Keratinocyte (primary cell): ENCODE measurements at regions not wholly inside any gene's neighbourhood (a gene's known extent, or its start where the extent isn't known, plus 50 kb on each side); places are given as distances from the start of the nearest gene placed in this dataset.

ENCODE experiments used
- DNase-seq: peaks from one replicate; pipeline ENCODE4 v3.0.0-alpha.2; 2011; ENCODE audit warnings: low read depth, missing footprints, low spot score
- FAIRE-seq: peaks from 2 replicates; lab custom pipeline; 2011; peaks lifted over from hg19 to GRCh38; lab: Jason Lieb, UNC
- H2AFZ ChIP-seq: 2 replicates; pipeline ENCODE4 v1.6.0; 2012; ENCODE audit warnings: low read length, control low read depth, inconsistent platforms; ENCODE audit not compliant: control insufficient read depth
- H3K27ac ChIP-seq: 2 replicates; pipeline ENCODE4 v1.5.1; 2011; ENCODE audit warnings: low read length; ENCODE audit not compliant: control insufficient read depth, insufficient read depth
- H3K27me3 ChIP-seq: 3 replicates; pipeline ENCODE4 v1.6.0; 2011; ENCODE audit warnings: low read length; ENCODE audit not compliant: control insufficient read depth, insufficient read depth; ENCODE audit errors: extremely low read depth
- H3K36me3 ChIP-seq, 2 experiments: 2 replicates in 1 of 2; 3 replicates in 1 of 2; pipeline ENCODE4 v1.5.1; 2011; ENCODE audit warnings: low read length in 2 of 2, mild to moderate bottlenecking in 1 of 2; ENCODE audit not compliant: control insufficient read depth in 2 of 2, insufficient read depth in 2 of 2; ENCODE audit errors: extremely low read depth in 1 of 2
- H3K4me1 ChIP-seq: 3 replicates; pipeline ENCODE4 v1.5.1; 2011; ENCODE audit warnings: low read length; ENCODE audit not compliant: control insufficient read depth, insufficient read depth; ENCODE audit errors: extremely low read depth
- H3K4me2 ChIP-seq: 3 replicates; pipeline ENCODE4 v1.6.0; 2011; ENCODE audit warnings: low read depth, low read length; ENCODE audit not compliant: control insufficient read depth, insufficient read depth; ENCODE audit errors: extremely low read depth
- H3K4me3 ChIP-seq, 3 experiments: fragments of 200-600 bp in 1 of 3; sonication (generic) in 1 of 3; 2 replicates in 2 of 3; 3 replicates in 1 of 3; pipeline ENCODE4 v1.5.1; 2011 to 2016; ENCODE audit warnings: low read length in 3 of 3, mild to moderate bottlenecking in 3 of 3, control low read depth in 2 of 3, inconsistent platforms in 1 of 3, low read depth in 1 of 3, mixed read lengths in 1 of 3, mixed run types in 1 of 3, moderate library complexity in 1 of 3; ENCODE audit not compliant: control insufficient read depth in 2 of 3, insufficient read depth in 2 of 3; ENCODE audit errors: extremely low read depth in 1 of 3
- H3K79me2 ChIP-seq: 2 replicates; pipeline ENCODE4 v1.6.0; 2012; ENCODE audit warnings: low read length; ENCODE audit not compliant: control insufficient read depth, insufficient read depth
- H3K9ac ChIP-seq: 3 replicates; pipeline ENCODE4 v1.6.0; 2011; ENCODE audit warnings: low read length; ENCODE audit not compliant: control insufficient read depth, insufficient read depth; ENCODE audit errors: extremely low read depth
- H3K9me1 ChIP-seq: 3 replicates; pipeline ENCODE4 v1.6.0; 2011; ENCODE audit warnings: low read length; ENCODE audit not compliant: control insufficient read depth, insufficient read depth; ENCODE audit errors: extremely low read depth
- H3K9me3 ChIP-seq: 2 replicates; pipeline ENCODE4 v1.5.1; 2012; ENCODE audit warnings: low read depth, low read length; ENCODE audit not compliant: control insufficient read depth
- H4K20me1 ChIP-seq: 3 replicates; pipeline ENCODE4 v1.6.0; 2011; ENCODE audit warnings: low read length; ENCODE audit not compliant: control insufficient read depth, insufficient read depth; ENCODE audit errors: extremely low read depth
- EZH2 ChIP-seq: IDR thresholded peaks from one replicate; pipeline ENCODE4 v1.6.1; 2012; ENCODE audit warnings: inconsistent platforms, mild to moderate bottlenecking, low read length, moderate library complexity
- dilution Hi-C: fragments of 300-500 bp; cut with MboI; formaldehyde crosslinking; loops from one replicate; pipeline ENCODE4 v1.7.0; 2020; ENCODE audit warnings: low sequenced_read_pairs; ENCODE audit not compliant: extremely low pct_ligation_motif_present
- TF ChIP-seq, protein P1 (sequence below), 3 experiments: IDR thresholded peaks in 1 of 3; conservative IDR thresholded peaks in 1 of 3; optimal IDR thresholded peaks in 1 of 3; 2 replicates in 2 of 3; 3 replicates in 1 of 3; pipeline versions ENCODE3 to v1.5.1; 2011; ENCODE audit warnings: low read length in 3 of 3, mild to moderate bottlenecking in 3 of 3, moderate library complexity in 2 of 3, control low read depth in 1 of 3, inconsistent platforms in 1 of 3; ENCODE audit not compliant: insufficient read depth in 2 of 3; ENCODE audit errors: extremely low read depth in 1 of 3

DNA sequence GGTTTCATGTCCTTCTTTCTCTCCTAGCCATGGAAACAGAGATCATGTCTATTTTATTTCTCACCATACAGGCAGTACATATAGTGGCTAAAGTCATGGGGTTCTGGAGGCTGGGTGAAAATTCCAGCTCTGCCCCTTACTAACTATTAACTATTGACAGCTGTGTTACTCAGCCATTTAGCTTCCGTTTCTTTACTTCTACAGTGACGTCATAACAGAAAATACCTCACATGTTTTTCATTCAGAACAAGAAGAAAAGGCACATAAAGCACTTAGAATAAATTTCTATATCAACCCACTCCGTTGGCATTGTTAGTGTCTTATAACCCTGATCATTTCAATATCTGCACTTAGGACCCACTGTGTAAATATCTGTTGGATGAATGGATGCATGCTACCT, 1506.9 kb upstream of the TMEM132C start:
- no peak overlapping the region for H3K27ac ChIP-seq
- dilution Hi-C loops = no loop called here

DNA sequence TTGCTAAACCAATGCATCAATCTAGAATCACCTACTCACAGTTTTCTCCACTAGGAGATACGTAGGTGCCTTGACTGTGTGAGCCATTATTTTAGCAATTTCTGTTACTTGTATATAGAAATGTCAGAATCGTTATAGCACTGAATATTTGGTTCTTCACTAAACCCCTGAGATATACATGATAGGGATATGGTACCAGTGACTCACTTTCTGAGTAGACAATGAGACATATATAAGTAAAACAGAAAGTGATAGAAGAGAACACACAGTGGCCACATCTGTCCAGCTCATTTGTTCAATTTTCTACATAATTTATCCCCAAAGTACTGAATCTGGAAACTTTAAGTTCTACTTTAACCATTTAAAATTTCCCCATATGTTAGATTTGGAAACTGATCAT, 1505.5 kb upstream of the TMEM132C start:
- no peak overlapping the region for H3K4me2 ChIP-seq
- H3K79me2 ChIP-seq = no peaks in the 10 kb centered on the region
- DNase-seq (no peak), FAIRE-seq (no peak)
- H3K36me3 ChIP-seq = no peaks in the 10 kb centered on the region
- TF ChIP-seq, protein P1, sequence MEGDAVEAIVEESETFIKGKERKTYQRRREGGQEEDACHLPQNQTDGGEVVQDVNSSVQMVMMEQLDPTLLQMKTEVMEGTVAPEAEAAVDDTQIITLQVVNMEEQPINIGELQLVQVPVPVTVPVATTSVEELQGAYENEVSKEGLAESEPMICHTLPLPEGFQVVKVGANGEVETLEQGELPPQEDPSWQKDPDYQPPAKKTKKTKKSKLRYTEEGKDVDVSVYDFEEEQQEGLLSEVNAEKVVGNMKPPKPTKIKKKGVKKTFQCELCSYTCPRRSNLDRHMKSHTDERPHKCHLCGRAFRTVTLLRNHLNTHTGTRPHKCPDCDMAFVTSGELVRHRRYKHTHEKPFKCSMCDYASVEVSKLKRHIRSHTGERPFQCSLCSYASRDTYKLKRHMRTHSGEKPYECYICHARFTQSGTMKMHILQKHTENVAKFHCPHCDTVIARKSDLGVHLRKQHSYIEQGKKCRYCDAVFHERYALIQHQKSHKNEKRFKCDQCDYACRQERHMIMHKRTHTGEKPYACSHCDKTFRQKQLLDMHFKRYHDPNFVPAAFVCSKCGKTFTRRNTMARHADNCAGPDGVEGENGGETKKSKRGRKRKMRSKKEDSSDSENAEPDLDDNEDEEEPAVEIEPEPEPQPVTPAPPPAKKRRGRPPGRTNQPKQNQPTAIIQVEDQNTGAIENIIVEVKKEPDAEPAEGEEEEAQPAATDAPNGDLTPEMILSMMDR (optimal IDR thresholded peaks at IDR 0.05 in 1 of 3, IDR thresholded peaks at IDR 0.05 in 1 of 3, conservative IDR thresholded peaks at IDR 0.05 in 1 of 3; ENCODE audit: extremely low read depth in 1 of 3, insufficient read depth in 2 of 3, low read length in 3 of 3) = no peak
- no peak for TF ChIP-seq EZH2
- dilution Hi-C loops = no loop called here
- H3K4me3 ChIP-seq = no peak overlapping the region
- no peaks in the 10 kb centered on the region for H3K9me1 ChIP-seq
- no peaks in the 10 kb centered on the region for H3K27me3 ChIP-seq
- peaks cover 2% of the 10 kb centered on the region for H3K9me3 ChIP-seq
- no peak overlapping the region for H3K9ac ChIP-seq
- H2AFZ ChIP-seq = no peak overlapping the region
- no peaks in the 10 kb centered on the region for H3K4me1 ChIP-seq
- H3K27ac ChIP-seq = no peak overlapping the region
- no peaks in the 10 kb centered on the region for H4K20me1 ChIP-seq

More for the DNA sequence above, 1506.9 kb upstream of the TMEM132C start:
- FAIRE-seq (no peak), DNase-seq (no peak)
- Histone ChIP-seq H3K9ac (no peak overlapping the region), H3K4me2 (no peak overlapping the region), H3K9me3 (peaks cover 2% of the 10 kb centered on the region), H3K4me3 (no peak overlapping the region), H3K79me2 (no peaks in the 10 kb centered on the region), H3K4me1 (no peaks in the 10 kb centered on the region), H3K36me3 (no peaks in the 10 kb centered on the region), H4K20me1 (no peaks in the 10 kb centered on the region), H3K9me1 (no peaks in the 10 kb centered on the region), H2AFZ (no peak overlapping the region), H3K27me3 (no peaks in the 10 kb centered on the region)
- TF ChIP-seq, protein P1 (optimal IDR thresholded peaks at IDR 0.05 in 1 of 3, IDR thresholded peaks at IDR 0.05 in 1 of 3, conservative IDR thresholded peaks at IDR 0.05 in 1 of 3; ENCODE audit: extremely low read depth in 1 of 3, insufficient read depth in 2 of 3, low read length in 3 of 3) = no peak
- no peak for TF ChIP-seq EZH2
